ENCODE measurements at regions not wholly inside any gene's neighbourhood (a gene's known extent, or its start where the extent isn't known, plus 50 kb on each side); places are given as distances from the start of the nearest gene placed in this dataset.

GRCh38 chr2:194721227-194721626, 935.8 kb upstream of the SLC39A10 start (continued):
- no peak for TF ChIP-seq SIX5 (IDR thresholded peaks at IDR 0.05; ENCODE audit: low read depth, low read length)
- no peak for TF ChIP-seq CREB1 (IDR thresholded peaks at IDR 0.05)
- no peak for TF ChIP-seq CBX5 (IDR thresholded peaks at IDR 0.05; ENCODE audit: low read depth, low read length)
- TF ChIP-seq EGR1 (IDR thresholded peaks at IDR 0.05; ENCODE audit: borderline replicate concordance, low read depth, low read length): no peak
- TF ChIP-seq ASH2L (IDR thresholded peaks at IDR 0.05; ENCODE audit: low read length): no peak
